ENCODE measurements at regions not wholly inside any gene's neighbourhood (a gene's known extent, or its start where the extent isn't known, plus 50 kb on each side); places are given as distances from the start of the nearest gene placed in this dataset.

- H3K4me1 Mint-ChIP-seq: no peaks in the 10 kb centered on the region
- CTCF ChIA-PET: interaction anchor here (1.0 to 1.8 kb wide), 3 partner anchors 13 to 1009 kb away, joined by 3 to 4 read pairs (median 3); no protein-coding TSS in a partner anchor
- POLR2A ChIA-PET: no interaction called here
- TF ChIP-seq CTCF (IDR thresholded peaks at IDR 0.05): no peak
- no peaks in the 10 kb centered on the region for H3K36me3 Mint-ChIP-seq (ENCODE audit: low read depth)
- no peaks in the 10 kb centered on the region for H3K27me3 Mint-ChIP-seq
- no peak for DNase-seq
- intact Hi-C loops (cut with micrococcal nuclease): loop anchor here (5.0 to 10.0 kb wide), 3 partner anchors 305 to 1008 kb away; no protein-coding TSS in a partner anchor
- H3K4me3 Mint-ChIP-seq: no peak overlapping the region
- ATAC-seq (ENCODE audit: low read depth): no peak
- H3K9me3 Mint-ChIP-seq: no peaks in the 10 kb centered on the region
- H3K27ac Mint-ChIP-seq: no peak overlapping the region
These were observed 148.8 kb downstream of the SLC38A4 start for GRCh38 chr12:46676797-46677520.

- ChIA-PET POLR2A (no interaction called here), CTCF (interaction anchor here (1.0 to 1.8 kb wide), 3 partner anchors 12 to 1010 kb away, joined by 3 to 4 read pairs (median 3); no protein-coding TSS in a partner anchor)
- H3K36me3 Mint-ChIP-seq (ENCODE audit: low read depth): no peaks in the 10 kb centered on the region
- H3K27me3 Mint-ChIP-seq: no peaks in the 10 kb centered on the region
- H3K4me3 Mint-ChIP-seq: no peak overlapping the region
- intact Hi-C loops (cut with micrococcal nuclease): loop anchor here (5.0 to 10.0 kb wide), 3 partner anchors 306 to 1008 kb away; no protein-coding TSS in a partner anchor
- H3K27ac Mint-ChIP-seq: no peak overlapping the region
- H3K9me3 Mint-ChIP-seq: no peaks in the 10 kb centered on the region
- ATAC-seq (ENCODE audit: low read depth) (no peak), DNase-seq (no peak)
- no peaks in the 10 kb centered on the region for H3K4me1 Mint-ChIP-seq
- no peak for TF ChIP-seq CTCF (IDR thresholded peaks at IDR 0.05)
These were observed 149.4 kb downstream of the SLC38A4 start for GRCh38 chr12:46676396-46676795.

- Mint-ChIP-seq H3K9me3 (no peaks in the 10 kb centered on the region), H3K4me3 (no peak overlapping the region), H3K27ac (no peak overlapping the region), H3K36me3 (ENCODE audit: low read depth) (no peaks in the 10 kb centered on the region), H3K27me3 (no peaks in the 10 kb centered on the region), H3K4me1 (no peaks in the 10 kb centered on the region)
- ChIA-PET POLR2A (no interaction called here), CTCF (interaction anchor here (1.2 to 2.4 kb wide), 3 partner anchors 9 to 1011 kb away, joined by 3 to 9 read pairs (median 3); no protein-coding TSS in a partner anchor)
- TF ChIP-seq CTCF (IDR thresholded peaks at IDR 0.05): peak; percentile 31
- ATAC-seq (ENCODE audit: low read depth): no peak
- no peak for DNase-seq
- intact Hi-C loops (cut with micrococcal nuclease): loop anchor here (2.0 to 10.0 kb wide), 4 partner anchors 307 to 1009 kb away; no protein-coding TSS in a partner anchor
These were observed 150.1 kb downstream of the SLC38A4 start for GRCh38 chr12:46675736-46676135.

GRCh38 chr12:46674800-46675199, 151.0 kb downstream of the SLC38A4 start:
- intact Hi-C loops (cut with micrococcal nuclease): loop anchor here (2.0 to 10.0 kb wide), 4 partner anchors 308 to 1010 kb away; no protein-coding TSS in a partner anchor
- Mint-ChIP-seq H3K4me3 (no peak overlapping the region), H3K27ac (no peak overlapping the region), H3K9me3 (no peaks in the 10 kb centered on the region), H3K27me3 (no peaks in the 10 kb centered on the region), H3K4me1 (no peaks in the 10 kb centered on the region), H3K36me3 (ENCODE audit: low read depth) (no peaks in the 10 kb centered on the region)
- POLR2A ChIA-PET: interaction anchor here (0.6 kb wide), 1 partner anchor 751 kb away, joined by 3 read pairs; no protein-coding TSS in a partner anchor
- CTCF ChIA-PET: interaction anchor here (0.8 to 2.4 kb wide), 5 partner anchors 10 to 520 kb away, joined by 3 to 9 read pairs (median 3); no protein-coding TSS in a partner anchor
- TF ChIP-seq CTCF (IDR thresholded peaks at IDR 0.05): no peak
- ATAC-seq (ENCODE audit: low read depth): no peak
- DNase-seq: no peak

GRCh38 chr12:46674129-46674528, 151.7 kb downstream of the SLC38A4 start:
- no peaks in the 10 kb centered on the region for H3K9me3 Mint-ChIP-seq
- no peaks in the 10 kb centered on the region for H3K36me3 Mint-ChIP-seq (ENCODE audit: low read depth)
- no peaks in the 10 kb centered on the region for H3K27me3 Mint-ChIP-seq
- ATAC-seq (ENCODE audit: low read depth): no peak
- H3K27ac Mint-ChIP-seq: no peak overlapping the region
- DNase-seq: no peak
- ChIA-PET CTCF (interaction anchor here (1.1 to 2.4 kb wide), 3 partner anchors 318 to 520 kb away, joined by 3 to 9 read pairs (median 3); no protein-coding TSS in a partner anchor), POLR2A (interaction anchor here (0.6 kb wide), 1 partner anchor 752 kb away, joined by 3 read pairs; no protein-coding TSS in a partner anchor)
- TF ChIP-seq CTCF (IDR thresholded peaks at IDR 0.05): no peak
- H3K4me1 Mint-ChIP-seq: no peaks in the 10 kb centered on the region
- intact Hi-C loops (cut with micrococcal nuclease): loop anchor here (2.0 to 10.0 kb wide), 3 partner anchors 347 to 1011 kb away; no protein-coding TSS in a partner anchor
- H3K4me3 Mint-ChIP-seq: no peak overlapping the region
